Uterus (tissue), 2 donors: ENCODE measurements at regions not wholly inside any gene's neighbourhood (a gene's known extent, or its start where the extent isn't known, plus 50 kb on each side); places are given as distances from the start of the nearest gene placed in this dataset.

ENCODE experiments used
- CTCF ChIP-seq, 4 experiments: fragments of 200-600 bp in 2 of 4; fragments of 450-650 bp in 2 of 4; sonication (generic) in 2 of 4; IDR thresholded peaks; one replicate each; pipeline ENCODE4 v1.5.1; 2016 to 2019; ENCODE audit warnings: antibody characterized with exemption in 4 of 4, mild to moderate bottlenecking in 2 of 4, moderate library complexity in 1 of 4
- POLR2A ChIP-seq, 2 donors: fragments of 450-650 bp; IDR thresholded peaks; one replicate each; pipeline ENCODE4 v1.6.1; 2016; ENCODE audit warnings: antibody characterized with exemption in 2 of 2, mild to moderate bottlenecking in 1 of 2, moderate library complexity in 1 of 2

GRCh38 chr7:10257438-10257837, 716.2 kb upstream of the PHF14 start:
- no peak for TF ChIP-seq CTCF (IDR thresholded peaks at IDR 0.05)
- TF ChIP-seq POLR2A (IDR thresholded peaks at IDR 0.05), result no peak
